Suprapubic skin (tissue), 3 donors: ENCODE measurements at regions not wholly inside any gene's neighbourhood (a gene's known extent, or its start where the extent isn't known, plus 50 kb on each side); places are given as distances from the start of the nearest gene placed in this dataset.

Source experiments
- POLR2A ChIP-seq, 2 donors: fragments of 450-650 bp; IDR thresholded peaks; one replicate each; pipeline ENCODE4 v1.6.1; 2017; ENCODE audit warnings: antibody characterized with exemption in 2 of 2, mild to moderate bottlenecking in 2 of 2, moderate library complexity in 2 of 2
- TF ChIP-seq, protein P1 (sequence below), 2 donors: fragments of 200-600 bp in 1 of 2; fragments of 450-650 bp in 1 of 2; sonication (generic) in 1 of 2; IDR thresholded peaks; one replicate each; pipeline ENCODE4 v1.5.1; 2016 to 2019; ENCODE audit warnings: antibody characterized with exemption in 2 of 2, mild to moderate bottlenecking in 1 of 2, moderate library complexity in 1 of 2

DNA sequence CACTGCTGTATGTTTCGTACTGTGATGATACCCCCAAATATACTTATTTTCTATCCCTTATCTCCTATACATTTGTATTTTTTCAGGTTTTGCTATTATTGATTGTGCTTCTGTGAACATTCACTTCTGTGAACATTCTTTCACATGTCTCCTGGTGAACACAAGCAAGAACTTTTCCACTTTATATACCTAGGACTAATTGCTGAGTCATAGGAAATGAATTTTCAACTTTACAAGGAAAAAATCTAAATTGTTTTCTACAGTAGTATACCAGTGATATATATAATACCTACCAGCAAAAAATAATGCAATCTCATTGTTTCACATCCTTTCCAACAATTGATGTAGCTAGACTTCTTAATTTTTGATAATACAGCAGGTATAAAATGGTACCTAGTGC is 139.5 kb upstream of the MAGEB18 start:
- TF ChIP-seq, protein P1, sequence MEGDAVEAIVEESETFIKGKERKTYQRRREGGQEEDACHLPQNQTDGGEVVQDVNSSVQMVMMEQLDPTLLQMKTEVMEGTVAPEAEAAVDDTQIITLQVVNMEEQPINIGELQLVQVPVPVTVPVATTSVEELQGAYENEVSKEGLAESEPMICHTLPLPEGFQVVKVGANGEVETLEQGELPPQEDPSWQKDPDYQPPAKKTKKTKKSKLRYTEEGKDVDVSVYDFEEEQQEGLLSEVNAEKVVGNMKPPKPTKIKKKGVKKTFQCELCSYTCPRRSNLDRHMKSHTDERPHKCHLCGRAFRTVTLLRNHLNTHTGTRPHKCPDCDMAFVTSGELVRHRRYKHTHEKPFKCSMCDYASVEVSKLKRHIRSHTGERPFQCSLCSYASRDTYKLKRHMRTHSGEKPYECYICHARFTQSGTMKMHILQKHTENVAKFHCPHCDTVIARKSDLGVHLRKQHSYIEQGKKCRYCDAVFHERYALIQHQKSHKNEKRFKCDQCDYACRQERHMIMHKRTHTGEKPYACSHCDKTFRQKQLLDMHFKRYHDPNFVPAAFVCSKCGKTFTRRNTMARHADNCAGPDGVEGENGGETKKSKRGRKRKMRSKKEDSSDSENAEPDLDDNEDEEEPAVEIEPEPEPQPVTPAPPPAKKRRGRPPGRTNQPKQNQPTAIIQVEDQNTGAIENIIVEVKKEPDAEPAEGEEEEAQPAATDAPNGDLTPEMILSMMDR (IDR thresholded peaks at IDR 0.05) = no peak
- no peak for TF ChIP-seq POLR2A (IDR thresholded peaks at IDR 0.05)
